ENCODE measurements at regions not wholly inside any gene's neighbourhood (a gene's known extent, or its start where the extent isn't known, plus 50 kb on each side); places are given as distances from the start of the nearest gene placed in this dataset.

DNA sequence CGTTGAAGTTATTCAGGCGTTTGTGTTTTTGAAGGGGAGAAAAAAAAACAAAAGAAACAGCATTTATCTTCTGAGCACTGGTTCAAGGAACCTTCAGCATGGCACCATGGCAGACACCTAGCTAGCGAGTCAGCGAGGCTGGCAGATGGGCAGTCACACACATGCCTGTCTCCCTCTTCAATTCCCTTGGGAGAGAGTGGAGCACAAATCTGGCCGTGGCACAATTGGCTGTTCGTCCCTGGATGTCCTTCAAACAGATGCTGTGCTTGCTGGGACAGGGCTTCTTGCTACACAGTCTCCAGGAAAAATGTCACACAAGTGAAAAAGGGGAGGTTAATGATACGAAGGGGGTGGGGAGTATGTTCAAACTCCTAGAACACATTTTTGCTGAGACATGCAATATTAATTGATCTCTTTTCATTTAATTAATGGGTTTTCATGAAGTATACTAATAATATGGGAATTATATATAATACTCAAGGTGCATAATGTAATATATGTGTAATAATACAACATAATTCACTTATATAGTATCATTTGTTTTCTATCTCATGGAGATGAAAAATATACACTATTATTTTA is 1674.5 kb upstream of the SLC10A2 start:
- POLR2A ChIA-PET, result no interaction called here
- Histone ChIP-seq H3K4me3 (ENCODE audit: low read depth, low read length) (no peak overlapping the region), H3K36me3 (ENCODE audit: control insufficient read depth, insufficient read depth, low read length) (no peaks in the 10 kb centered on the region), H3K27me3 (ENCODE audit: control insufficient read depth, insufficient read depth, low read length) (no peaks in the 10 kb centered on the region)
- CTCF ChIA-PET, result interaction anchor here (0.6 kb wide), 1 partner anchor 72 kb away, joined by 3 read pairs; no protein-coding TSS in a partner anchor
- no peak for DNase-seq (ENCODE audit: low read depth)
- TF ChIP-seq, protein P1, sequence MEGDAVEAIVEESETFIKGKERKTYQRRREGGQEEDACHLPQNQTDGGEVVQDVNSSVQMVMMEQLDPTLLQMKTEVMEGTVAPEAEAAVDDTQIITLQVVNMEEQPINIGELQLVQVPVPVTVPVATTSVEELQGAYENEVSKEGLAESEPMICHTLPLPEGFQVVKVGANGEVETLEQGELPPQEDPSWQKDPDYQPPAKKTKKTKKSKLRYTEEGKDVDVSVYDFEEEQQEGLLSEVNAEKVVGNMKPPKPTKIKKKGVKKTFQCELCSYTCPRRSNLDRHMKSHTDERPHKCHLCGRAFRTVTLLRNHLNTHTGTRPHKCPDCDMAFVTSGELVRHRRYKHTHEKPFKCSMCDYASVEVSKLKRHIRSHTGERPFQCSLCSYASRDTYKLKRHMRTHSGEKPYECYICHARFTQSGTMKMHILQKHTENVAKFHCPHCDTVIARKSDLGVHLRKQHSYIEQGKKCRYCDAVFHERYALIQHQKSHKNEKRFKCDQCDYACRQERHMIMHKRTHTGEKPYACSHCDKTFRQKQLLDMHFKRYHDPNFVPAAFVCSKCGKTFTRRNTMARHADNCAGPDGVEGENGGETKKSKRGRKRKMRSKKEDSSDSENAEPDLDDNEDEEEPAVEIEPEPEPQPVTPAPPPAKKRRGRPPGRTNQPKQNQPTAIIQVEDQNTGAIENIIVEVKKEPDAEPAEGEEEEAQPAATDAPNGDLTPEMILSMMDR (IDR thresholded peaks at IDR 0.05; ENCODE audit: insufficient read depth, low read depth, low read length), result no peak

DNA sequence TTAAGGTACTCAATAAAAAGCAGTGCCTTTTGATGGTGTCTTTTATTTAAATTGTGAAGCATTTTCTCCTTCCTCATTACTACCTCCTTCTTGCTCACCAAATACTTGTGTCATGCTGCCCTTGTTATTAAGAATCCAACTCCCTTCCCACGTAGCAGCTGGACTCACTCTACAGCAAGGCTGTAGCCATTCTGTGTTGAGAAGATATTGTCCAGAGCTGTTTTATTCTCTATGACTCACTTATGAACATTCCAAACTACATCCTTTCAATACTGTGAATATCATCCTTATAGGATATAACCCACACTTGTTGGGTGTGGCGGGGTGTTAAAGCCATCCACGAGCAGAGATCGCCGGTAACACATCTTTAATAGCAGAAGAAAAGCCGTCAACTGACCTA is 1671.5 kb upstream of the SLC10A2 start:
- TF ChIP-seq, protein P1 (IDR thresholded peaks at IDR 0.05; ENCODE audit: insufficient read depth, low read depth, low read length), result no peak
- no peaks in the 10 kb centered on the region for H3K36me3 ChIP-seq (ENCODE audit: control insufficient read depth, insufficient read depth, low read length)
- ChIA-PET CTCF (no interaction called here), POLR2A (no interaction called here)
- no peak overlapping the region for H3K4me3 ChIP-seq (ENCODE audit: low read depth, low read length)
- H3K27me3 ChIP-seq (ENCODE audit: control insufficient read depth, insufficient read depth, low read length), result no peaks in the 10 kb centered on the region
- DNase-seq (ENCODE audit: low read depth), result no peak

DNA sequence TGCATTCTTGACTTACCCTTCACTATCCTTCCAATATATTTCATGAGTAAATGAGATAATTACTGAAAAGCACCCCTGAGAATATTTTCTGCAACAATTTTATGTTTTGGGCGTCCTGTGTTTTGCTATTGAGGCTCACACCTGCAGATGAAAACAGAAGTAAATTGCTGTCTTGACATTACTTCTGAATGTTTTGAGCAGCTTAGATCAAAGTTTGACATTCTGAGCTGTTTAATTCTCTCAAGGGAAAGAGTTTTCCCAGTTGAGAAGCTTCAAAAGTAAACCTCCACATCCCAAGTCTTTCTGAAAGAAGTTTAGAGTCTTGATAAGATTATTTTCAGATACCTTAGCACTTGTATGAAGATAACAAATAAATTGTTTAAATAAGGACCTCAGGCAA is 1667.2 kb upstream of the SLC10A2 start:
- TF ChIP-seq, protein P1 (IDR thresholded peaks at IDR 0.05; ENCODE audit: insufficient read depth, low read depth, low read length), result no peak
- Histone ChIP-seq H3K27me3 (ENCODE audit: control insufficient read depth, insufficient read depth, low read length) (no peaks in the 10 kb centered on the region), H3K36me3 (ENCODE audit: control insufficient read depth, insufficient read depth, low read length) (no peaks in the 10 kb centered on the region), H3K4me3 (ENCODE audit: low read depth, low read length) (no peak overlapping the region)
- POLR2A ChIA-PET, result no interaction called here
- CTCF ChIA-PET, result interaction anchor here (0.9 kb wide), 1 partner anchor 40 kb away, joined by 3 read pairs; no protein-coding TSS in a partner anchor
- DNase-seq (ENCODE audit: low read depth), result no peak

DNA sequence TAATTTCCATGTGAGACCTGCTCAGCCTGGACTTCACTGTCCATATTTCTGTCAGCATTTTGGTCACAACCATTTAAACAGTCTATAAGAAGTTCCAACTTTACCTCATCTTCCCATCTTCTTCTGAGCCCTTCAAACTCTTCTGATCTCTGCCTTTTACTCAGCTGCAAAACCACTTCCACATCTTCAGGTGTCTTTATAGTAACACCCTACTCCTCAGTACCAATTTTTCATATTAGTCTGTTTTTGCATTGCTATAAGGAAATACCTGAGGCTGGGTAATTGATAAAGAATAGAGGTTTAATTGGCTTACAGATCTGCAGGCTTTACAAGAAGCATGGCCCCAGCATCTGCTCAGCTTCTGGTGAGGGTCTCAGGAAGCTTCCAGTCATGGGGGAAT is 1648.9 kb upstream of the SLC10A2 start:
- TF ChIP-seq, protein P1 (IDR thresholded peaks at IDR 0.05; ENCODE audit: insufficient read depth, low read depth, low read length), result no peak
- Histone ChIP-seq H3K27me3 (ENCODE audit: control insufficient read depth, insufficient read depth, low read length) (no peaks in the 10 kb centered on the region), H3K36me3 (ENCODE audit: control insufficient read depth, insufficient read depth, low read length) (no peaks in the 10 kb centered on the region), H3K4me3 (ENCODE audit: low read depth, low read length) (no peak overlapping the region)
- ChIA-PET CTCF (interaction anchor here (1.0 kb wide), 1 partner anchor 189 kb away, joined by 3 read pairs; no protein-coding TSS in a partner anchor), POLR2A (no interaction called here)
- DNase-seq (ENCODE audit: low read depth), result no peak

DNA sequence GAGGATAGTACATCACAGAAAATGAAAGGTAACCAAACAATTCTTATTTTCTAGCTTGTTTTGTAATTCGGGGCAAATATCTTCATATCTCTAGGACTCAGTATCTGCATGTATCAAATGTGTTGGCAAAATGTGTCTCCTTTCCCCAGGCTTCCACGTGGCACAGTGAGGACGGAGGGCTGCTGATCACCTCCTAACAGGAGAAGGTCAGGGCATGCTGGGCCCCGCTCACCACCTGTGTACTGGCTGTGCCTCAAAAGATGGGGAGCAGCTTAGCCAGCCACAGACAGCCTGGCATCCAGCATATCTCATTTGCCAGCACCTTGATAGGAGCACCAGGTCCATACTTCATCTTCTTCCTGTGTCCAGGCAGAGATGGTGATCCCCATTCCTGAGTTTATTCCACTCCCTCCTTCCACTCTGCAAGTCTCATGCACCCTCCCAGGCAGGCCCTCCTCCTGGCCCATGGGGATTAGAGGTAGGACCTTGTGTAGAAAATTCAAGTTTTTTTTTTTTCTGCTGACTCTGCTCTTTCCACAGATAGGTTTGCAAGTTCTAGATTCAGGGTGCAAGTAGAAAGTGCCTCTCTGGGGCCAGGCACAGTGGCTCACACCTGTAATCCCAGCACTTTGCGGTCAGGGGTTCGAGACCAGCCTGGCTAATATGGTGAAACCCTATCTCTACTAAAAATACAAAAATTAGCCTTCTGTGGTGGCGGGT is 1639.0 kb upstream of the SLC10A2 start:
- ChIA-PET POLR2A (no interaction called here), CTCF (no interaction called here)
- Histone ChIP-seq H3K36me3 (ENCODE audit: control insufficient read depth, insufficient read depth, low read length) (no peaks in the 10 kb centered on the region), H3K27me3 (ENCODE audit: control insufficient read depth, insufficient read depth, low read length) (no peaks in the 10 kb centered on the region), H3K4me3 (ENCODE audit: low read depth, low read length) (no peak overlapping the region)
- DNase-seq (ENCODE audit: low read depth), result no peak
- TF ChIP-seq, protein P1 (IDR thresholded peaks at IDR 0.05; ENCODE audit: insufficient read depth, low read depth, low read length), result no peak

All from BJ (cell line).